ENCODE measurements at regions not wholly inside any gene's neighbourhood (a gene's known extent, or its start where the extent isn't known, plus 50 kb on each side); places are given as distances from the start of the nearest gene placed in this dataset.

GRCh38 chr2:240364582-240364960, 70.9 kb upstream of the GPC1 start:
- TF ChIP-seq CTCF (IDR thresholded peaks at IDR 0.05): no peak
- no peak for TF ChIP-seq POLR2A (IDR thresholded peaks at IDR 0.05)
